Urothelium cell line (cell line): ENCODE measurements at regions not wholly inside any gene's neighbourhood (a gene's known extent, or its start where the extent isn't known, plus 50 kb on each side); places are given as distances from the start of the nearest gene placed in this dataset.
A peak's percentile ranks its signal among the peaks of the same experiment; 100 is the strongest.
"Not testable (repeated sequence)": the region's sequence is repeated elsewhere in the genome, so short reads cannot be mapped to it uniquely, and the experiment has no call there.

Experiments used
- DNase-seq: peaks from one replicate; pipeline ENCODE4 v3.0.0; 2011; ENCODE audit warnings: low spot score, mixed read lengths
- FAIRE-seq: peaks from 2 replicates; lab custom pipeline; 2011; peaks lifted over from hg19 to GRCh38; lab: Jason Lieb, UNC

GRCh38 chr6:122859676-122860075 lies 70.6 kb downstream of the SMPDL3A start:
- DNase-seq (no peak), FAIRE-seq (no peak)

- FAIRE-seq (no peak), DNase-seq (no peak)
Observed at GRCh38 chr6:122861594-122861993, 72.5 kb downstream of the SMPDL3A start.

- FAIRE-seq = no peak
- DNase-seq = no peak
Observed at GRCh38 chr6:122868137-122868536, 79.1 kb downstream of the SMPDL3A start.

GRCh38 chr6:122869437-122870024 lies 80.5 kb downstream of the SMPDL3A start:
- FAIRE-seq (no peak), DNase-seq (peak; percentile 55)

DNA sequence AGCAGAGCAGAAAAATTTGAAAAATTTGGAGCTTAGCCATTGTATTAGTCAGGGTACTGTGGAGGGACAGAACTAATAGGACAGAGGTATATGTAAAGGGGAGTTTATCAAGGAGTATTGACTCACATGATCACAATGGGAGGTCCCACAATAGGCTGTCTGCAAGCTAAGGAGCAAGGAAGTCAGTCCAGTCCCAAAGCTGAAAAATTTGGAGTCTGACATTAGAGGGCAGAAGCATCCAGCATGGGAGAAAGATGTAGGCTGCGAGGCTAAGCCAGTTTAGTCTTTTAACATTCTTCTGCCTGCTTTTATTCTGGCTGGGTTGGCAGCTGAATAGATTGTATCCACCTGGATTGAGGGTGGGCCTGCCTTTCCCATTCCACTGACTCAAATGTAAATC lies 82.0 kb downstream of the SMPDL3A start:
- FAIRE-seq = no peak
- no peak for DNase-seq

GRCh38 chr6:122872311-122872710 lies 83.3 kb downstream of the SMPDL3A start:
- FAIRE-seq (no peak), DNase-seq (no peak)

DNA sequence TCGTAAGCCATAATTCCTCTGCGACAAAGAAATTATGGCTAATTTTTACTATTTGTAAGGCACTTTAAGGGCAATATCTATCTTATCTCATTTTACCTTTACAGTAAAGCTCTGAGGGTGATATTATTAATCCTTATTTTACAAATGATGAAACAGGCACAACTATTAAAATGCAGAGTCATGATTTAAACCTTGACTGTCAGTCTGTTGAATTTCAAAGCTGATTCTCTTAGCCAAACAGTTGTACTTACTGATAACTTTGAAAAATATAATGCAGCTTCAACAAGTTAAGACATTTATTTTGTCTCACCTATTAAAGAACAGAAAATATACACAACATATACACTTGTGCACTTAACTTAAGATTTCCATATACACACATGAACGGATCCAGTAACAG lies 88.2 kb downstream of the SMPDL3A start:
- FAIRE-seq = no peak
- DNase-seq = no peak

DNA sequence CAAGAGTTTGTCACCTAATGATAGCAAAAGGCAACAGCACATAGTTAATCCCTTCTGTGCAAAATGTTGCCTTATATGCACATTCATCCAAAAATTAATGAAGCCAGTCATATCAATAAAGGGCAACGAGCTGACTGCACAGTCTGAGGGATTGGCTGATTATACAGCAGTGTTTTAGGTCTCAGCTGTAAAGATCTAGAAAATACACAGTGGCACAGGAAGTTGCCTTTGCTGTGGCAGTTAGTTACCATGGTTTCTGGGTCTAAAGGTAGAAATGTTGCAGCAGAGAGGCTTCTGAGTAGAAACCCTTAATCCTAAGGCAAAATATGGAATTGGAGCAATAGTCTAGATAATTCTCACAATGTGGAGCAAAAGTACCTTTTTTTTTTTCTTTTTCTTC lies 89.7 kb downstream of the SMPDL3A start:
- no peak for DNase-seq
- no peak for FAIRE-seq

DNA sequence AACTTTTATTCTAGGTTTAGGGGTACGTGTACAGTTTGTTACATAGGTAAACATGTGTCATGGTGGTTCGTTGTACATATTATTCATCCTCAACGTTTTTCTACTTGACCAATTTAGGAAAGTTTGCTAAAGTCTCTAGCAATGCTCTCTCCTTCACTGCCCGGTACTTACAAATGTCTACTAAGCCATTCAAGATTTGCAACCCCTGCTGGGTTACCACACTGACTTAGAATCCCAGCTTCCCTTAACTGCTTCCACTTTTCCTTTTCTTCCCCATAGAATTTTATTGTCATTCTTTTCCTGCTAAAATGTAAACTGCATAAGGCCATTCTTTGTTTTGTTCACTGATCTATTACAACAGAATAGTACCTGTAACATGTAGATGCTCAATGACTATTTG lies 97.4 kb downstream of the SMPDL3A start:
- FAIRE-seq (no peak), DNase-seq (no peak)

DNA sequence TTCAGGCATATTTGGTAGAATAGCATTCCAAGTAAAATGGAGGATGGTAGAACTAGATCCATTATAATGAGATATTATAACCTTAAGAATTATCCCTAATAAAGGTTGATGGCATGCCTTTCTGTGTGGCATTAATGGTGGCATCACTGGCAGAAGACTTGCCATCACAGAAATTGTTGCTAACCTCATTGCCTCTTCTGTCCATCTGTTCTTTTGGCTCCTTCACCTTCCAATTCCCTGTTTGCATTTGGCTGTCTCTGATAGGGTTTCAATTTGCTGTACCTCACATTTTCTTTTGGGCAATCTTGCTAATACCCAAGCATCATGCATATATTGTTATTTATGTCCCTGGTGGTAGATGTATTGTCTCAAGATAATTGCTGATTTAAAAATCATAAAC lies 98.9 kb downstream of the SMPDL3A start:
- no peak for FAIRE-seq
- no peak for DNase-seq

GRCh38 chr6:122888680-122889079 lies 99.6 kb downstream of the SMPDL3A start:
- not testable (repeated sequence) for FAIRE-seq, DNase-seq

GRCh38 chr6:122890250-122890649 lies 101.2 kb downstream of the SMPDL3A start:
- DNase-seq (no peak), FAIRE-seq (no peak)

DNA sequence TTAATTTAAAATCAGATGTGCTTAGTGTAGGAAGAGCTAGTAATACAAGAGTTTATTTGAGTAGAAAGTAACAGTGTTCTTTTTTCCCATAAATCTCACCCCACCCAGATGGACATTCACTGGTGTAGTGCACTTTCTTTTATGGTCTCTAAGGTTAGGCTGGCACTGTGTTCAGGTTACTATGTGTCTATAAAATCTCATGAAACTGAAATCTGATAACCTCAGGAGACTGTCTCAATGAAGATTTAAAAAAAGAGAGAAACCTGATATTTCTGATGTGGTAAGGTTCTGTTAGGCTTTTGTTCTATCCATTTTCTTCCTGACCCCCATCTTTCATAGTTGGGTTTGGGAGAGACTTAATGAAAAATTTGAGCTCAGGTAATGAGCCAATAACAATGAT lies 101.2 kb upstream of the CLVS2 start:
- FAIRE-seq = no peak
- DNase-seq = no peak

DNA sequence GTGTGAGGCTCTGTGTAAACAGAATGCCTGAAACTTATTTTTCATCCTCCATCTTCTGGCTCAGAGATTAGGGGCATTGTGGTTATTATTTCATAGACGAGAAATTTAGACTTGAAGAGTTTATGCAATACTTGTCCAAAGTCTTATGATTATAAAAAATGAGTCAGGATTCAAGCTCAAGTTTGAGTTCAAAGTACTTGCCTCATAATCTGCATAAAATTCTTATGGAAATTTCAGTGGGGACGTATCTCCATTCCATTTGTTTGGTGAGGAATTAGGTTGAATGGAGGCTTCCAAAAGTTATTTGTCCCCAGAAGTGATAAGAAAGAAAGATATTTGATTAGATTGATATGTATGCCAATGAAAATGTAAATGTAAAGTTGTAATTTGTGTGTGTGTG lies 93.7 kb upstream of the CLVS2 start:
- FAIRE-seq = no peak
- no peak for DNase-seq

GRCh38 chr6:122903266-122903915 lies 92.6 kb upstream of the CLVS2 start:
- DNase-seq (no peak), FAIRE-seq (no peak)

DNA sequence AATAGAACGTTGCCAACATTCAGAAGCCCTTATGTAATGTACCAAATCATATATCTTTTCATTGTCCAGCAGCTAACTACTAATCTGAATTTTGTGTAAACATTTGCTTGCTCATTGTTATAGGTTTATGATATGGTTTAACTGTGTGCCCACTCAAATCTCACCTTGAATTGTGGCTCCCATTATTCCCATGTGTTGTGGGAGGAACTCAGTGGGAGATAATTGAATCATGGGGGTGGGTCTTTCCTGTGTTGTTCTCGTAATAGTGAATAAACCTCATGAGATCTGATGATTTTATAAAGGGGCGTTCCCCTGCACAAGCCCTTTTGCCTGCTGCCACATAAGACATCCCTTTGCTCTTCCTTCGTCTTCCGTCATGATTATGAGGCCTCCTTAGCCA lies 91.9 kb upstream of the CLVS2 start:
- DNase-seq (no peak), FAIRE-seq (no peak)

GRCh38 chr6:122913558-122913957 lies 82.5 kb upstream of the CLVS2 start:
- no peak for DNase-seq
- no peak for FAIRE-seq

DNA sequence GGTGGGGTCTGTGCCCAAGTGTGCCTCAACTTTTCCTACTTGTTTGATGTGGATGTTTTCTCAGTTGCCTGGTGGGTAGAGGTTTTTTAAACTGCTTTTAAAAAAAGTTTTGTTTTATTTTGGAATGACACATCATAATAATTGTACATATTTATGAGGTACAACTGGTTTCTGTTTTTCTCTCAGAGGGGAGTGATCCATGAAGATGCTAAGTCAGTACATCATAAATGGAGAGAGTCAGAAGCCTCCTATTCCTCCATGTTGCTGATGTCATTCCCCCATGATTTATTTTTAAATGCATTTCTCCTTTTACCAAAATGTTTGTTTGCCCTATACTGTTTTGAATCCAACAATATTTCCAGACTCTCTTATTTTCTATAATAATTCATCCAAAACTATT lies 77.3 kb upstream of the CLVS2 start:
- DNase-seq = no peak
- FAIRE-seq = no peak

- FAIRE-seq = no peak
- DNase-seq = no peak
Observed at GRCh38 chr6:122930252-122931180, 65.5 kb upstream of the CLVS2 start.

GRCh38 chr6:122931916-122932315 lies 64.1 kb upstream of the CLVS2 start:
- no peak for FAIRE-seq
- no peak for DNase-seq

DNA sequence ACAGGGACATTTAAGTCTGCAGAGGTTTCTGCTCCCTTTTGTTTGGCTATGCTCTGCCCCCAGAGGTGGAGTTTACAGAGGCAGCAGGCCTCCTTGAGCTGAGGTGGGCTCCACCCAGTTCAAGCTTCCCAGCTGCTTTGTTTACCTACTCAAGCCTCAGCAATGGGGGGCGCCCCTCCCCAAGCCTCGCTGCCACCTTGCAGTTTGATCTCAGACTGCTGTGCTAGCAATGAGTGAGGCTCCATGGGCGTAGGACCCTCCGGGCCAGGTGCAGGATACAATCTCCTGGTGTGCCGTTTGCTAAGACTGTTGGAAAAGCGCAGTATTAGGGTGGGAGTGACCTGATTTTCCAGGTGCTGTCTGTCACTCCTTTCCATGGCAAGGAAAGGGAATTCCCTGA lies 51.1 kb upstream of the CLVS2 start:
- DNase-seq, FAIRE-seq: not testable (repeated sequence)
